ENCODE measurements at regions not wholly inside any gene's neighbourhood (a gene's known extent, or its start where the extent isn't known, plus 50 kb on each side); places are given as distances from the start of the nearest gene placed in this dataset.

GRCh38 chr1:163652441-163652840 lies 330.7 kb downstream of the NUF2 start:
- no peaks in the 10 kb centered on the region for H3K79me2 ChIP-seq (ENCODE audit: insufficient read depth, low read length)
- no peaks in the 10 kb centered on the region for H3K36me3 ChIP-seq (ENCODE audit: insufficient read depth, low read length)
- no peak for TF ChIP-seq CTCF (IDR thresholded peaks at IDR 0.05; ENCODE audit: extremely low read depth, low read depth, low read length)
- DNase-seq (ENCODE audit: insufficient read length, low spot score, missing footprints) = no peak
- no peak overlapping the region for H3K4me3 ChIP-seq (ENCODE audit: insufficient read depth, low read length)
- no peak overlapping the region for H3K27ac ChIP-seq (ENCODE audit: low read depth, low read length)
- H2AFZ ChIP-seq (ENCODE audit: low read length) = no peak overlapping the region
- H3K9me3 ChIP-seq (ENCODE audit: low read depth, low read length) = no peaks in the 10 kb centered on the region
- H3K27me3 ChIP-seq (ENCODE audit: insufficient read depth, low read length) = no peaks in the 10 kb centered on the region
- no peaks in the 10 kb centered on the region for H4K20me1 ChIP-seq (ENCODE audit: insufficient read depth, low read length)
- no peak overlapping the region for H3K4me2 ChIP-seq (ENCODE audit: insufficient read depth, low read length)
- no peaks in the 10 kb centered on the region for H3K4me1 ChIP-seq (ENCODE audit: insufficient read depth, low read length)

DNA sequence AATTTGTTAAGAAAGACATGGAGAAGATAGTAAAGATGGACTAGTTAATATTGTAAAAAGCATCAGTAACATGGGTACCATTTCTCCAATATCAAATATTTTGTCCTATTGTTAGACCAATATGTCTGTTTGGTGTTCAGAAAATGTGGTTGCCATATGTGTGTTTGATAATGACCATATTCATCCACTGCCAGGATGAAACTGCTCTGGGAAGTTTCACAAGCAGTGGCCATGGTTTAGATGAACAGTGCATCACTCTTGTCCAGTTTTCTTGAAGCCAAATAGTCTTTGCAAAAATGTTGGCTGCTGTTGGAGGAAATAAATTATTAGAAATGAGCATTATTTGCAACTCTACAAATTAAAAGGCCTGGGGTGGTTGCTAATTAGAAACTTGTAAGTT lies 333.8 kb downstream of the NUF2 start:
- DNase-seq (ENCODE audit: insufficient read length, low spot score, missing footprints) = no peak
- H3K4me3 ChIP-seq (ENCODE audit: insufficient read depth, low read length) = no peak overlapping the region
- H3K4me1 ChIP-seq (ENCODE audit: insufficient read depth, low read length) = no peaks in the 10 kb centered on the region
- no peaks in the 10 kb centered on the region for H3K9me3 ChIP-seq (ENCODE audit: low read depth, low read length)
- no peak overlapping the region for H3K4me2 ChIP-seq (ENCODE audit: insufficient read depth, low read length)
- no peak overlapping the region for H2AFZ ChIP-seq (ENCODE audit: low read length)
- TF ChIP-seq CTCF (IDR thresholded peaks at IDR 0.05; ENCODE audit: extremely low read depth, low read depth, low read length) = no peak
- no peaks in the 10 kb centered on the region for H4K20me1 ChIP-seq (ENCODE audit: insufficient read depth, low read length)
- H3K79me2 ChIP-seq (ENCODE audit: insufficient read depth, low read length) = no peaks in the 10 kb centered on the region
- no peaks in the 10 kb centered on the region for H3K36me3 ChIP-seq (ENCODE audit: insufficient read depth, low read length)
- no peaks in the 10 kb centered on the region for H3K27me3 ChIP-seq (ENCODE audit: insufficient read depth, low read length)
- H3K27ac ChIP-seq (ENCODE audit: low read depth, low read length) = no peak overlapping the region

DNA sequence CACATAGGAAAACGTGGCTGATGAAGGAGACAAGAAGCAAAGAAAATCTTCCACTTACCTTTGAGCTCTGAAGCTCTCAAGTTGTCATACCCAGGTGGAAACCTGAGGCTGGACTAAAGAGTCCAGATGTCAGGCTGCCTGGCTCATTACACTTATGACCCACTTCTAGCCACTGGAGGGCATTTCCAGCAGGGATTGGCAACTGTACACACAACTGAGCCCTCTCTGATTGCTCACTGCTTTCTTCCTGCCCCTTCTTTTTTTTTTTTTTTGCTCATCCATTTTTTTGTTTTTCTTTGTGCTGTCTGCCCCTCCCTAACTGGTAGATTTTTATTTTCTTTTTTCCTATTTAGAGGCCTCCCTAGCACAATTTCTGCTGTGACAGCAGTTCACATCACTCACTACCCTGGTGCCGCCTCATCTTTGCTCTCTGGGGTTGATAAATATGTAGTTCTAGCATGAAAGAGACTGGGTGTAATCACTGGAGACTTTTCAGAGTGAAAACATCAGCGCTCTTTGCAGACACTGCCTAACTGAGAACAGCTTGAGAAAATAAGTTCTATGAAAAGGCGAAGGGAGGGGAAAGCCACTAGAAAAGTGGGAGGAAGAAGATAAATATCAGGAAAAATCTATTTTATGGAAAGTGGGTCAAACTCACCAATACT lies 334.5 kb downstream of the NUF2 start:
- Histone ChIP-seq H3K4me3 (ENCODE audit: insufficient read depth, low read length) (no peak overlapping the region), H4K20me1 (ENCODE audit: insufficient read depth, low read length) (no peaks in the 10 kb centered on the region), H3K36me3 (ENCODE audit: insufficient read depth, low read length) (no peaks in the 10 kb centered on the region), H3K27ac (ENCODE audit: low read depth, low read length) (no peak overlapping the region), H3K9me3 (ENCODE audit: low read depth, low read length) (no peaks in the 10 kb centered on the region), H3K4me1 (ENCODE audit: insufficient read depth, low read length) (no peaks in the 10 kb centered on the region), H3K79me2 (ENCODE audit: insufficient read depth, low read length) (no peaks in the 10 kb centered on the region), H3K27me3 (ENCODE audit: insufficient read depth, low read length) (no peaks in the 10 kb centered on the region), H2AFZ (ENCODE audit: low read length) (no peak overlapping the region), H3K4me2 (ENCODE audit: insufficient read depth, low read length) (no peak overlapping the region)
- DNase-seq (ENCODE audit: insufficient read length, low spot score, missing footprints) = no peak
- TF ChIP-seq CTCF (IDR thresholded peaks at IDR 0.05; ENCODE audit: extremely low read depth, low read depth, low read length) = no peak

GRCh38 chr1:163657719-163658118 lies 336.0 kb downstream of the NUF2 start:
- no peaks in the 10 kb centered on the region for H4K20me1 ChIP-seq (ENCODE audit: insufficient read depth, low read length)
- no peak for DNase-seq (ENCODE audit: insufficient read length, low spot score, missing footprints)
- no peaks in the 10 kb centered on the region for H3K36me3 ChIP-seq (ENCODE audit: insufficient read depth, low read length)
- H3K27ac ChIP-seq (ENCODE audit: low read depth, low read length) = no peak overlapping the region
- H3K27me3 ChIP-seq (ENCODE audit: insufficient read depth, low read length) = no peaks in the 10 kb centered on the region
- no peaks in the 10 kb centered on the region for H3K79me2 ChIP-seq (ENCODE audit: insufficient read depth, low read length)
- TF ChIP-seq CTCF (IDR thresholded peaks at IDR 0.05; ENCODE audit: extremely low read depth, low read depth, low read length) = no peak
- no peak overlapping the region for H3K4me2 ChIP-seq (ENCODE audit: insufficient read depth, low read length)
- H3K4me1 ChIP-seq (ENCODE audit: insufficient read depth, low read length) = no peaks in the 10 kb centered on the region
- H3K4me3 ChIP-seq (ENCODE audit: insufficient read depth, low read length) = no peak overlapping the region
- no peaks in the 10 kb centered on the region for H3K9me3 ChIP-seq (ENCODE audit: low read depth, low read length)
- H2AFZ ChIP-seq (ENCODE audit: low read length) = no peak overlapping the region
